WERI-Rb-1 (cell line): ENCODE measurements at regions not wholly inside any gene's neighbourhood (a gene's known extent, or its start where the extent isn't known, plus 50 kb on each side); places are given as distances from the start of the nearest gene placed in this dataset.

Experiments used
- DNase-seq: peaks from one replicate; pipeline ENCODE4 v3.0.0-alpha.2; 2020
- H3K27ac ChIP-seq: fragments of 250-450 bp; sonication (Bioruptor Pico); 2 replicates; pipeline ENCODE4 v1.5.1; 2020; ENCODE audit warnings: mild to moderate bottlenecking, moderate library complexity
- H3K27me3 ChIP-seq: fragments of 250-450 bp; sonication (Bioruptor Pico); 2 replicates; pipeline ENCODE4 v1.5.1; 2021; ENCODE audit warnings: mild to moderate bottlenecking, low read depth, moderate library complexity; ENCODE audit not compliant: insufficient read depth, severe bottlenecking
- H3K36me3 ChIP-seq: fragments of 250-450 bp; sonication (Bioruptor Pico); 2 replicates; pipeline ENCODE4 v1.5.1; 2020; ENCODE audit warnings: mild to moderate bottlenecking, moderate library complexity
- H3K4me3 ChIP-seq: 2 replicates; pipeline ENCODE4 v1.5.1; 2011; ENCODE audit warnings: low read depth, mild to moderate bottlenecking, control low read depth, low read length
- H3K9me3 ChIP-seq: fragments of 250-450 bp; sonication (Bioruptor Pico); 2 replicates; pipeline ENCODE4 v1.5.1; 2021; ENCODE audit warnings: mild to moderate bottlenecking, moderate library complexity; ENCODE audit not compliant: severe bottlenecking
- TF ChIP-seq, protein P1 (sequence below): IDR thresholded peaks from 2 replicates; pipeline ENCODE4 v1.5.1; 2011; ENCODE audit warnings: low read depth, mild to moderate bottlenecking, control low read depth, inconsistent platforms, low read length

GRCh38 chr1:82492159-82492558 is 691.4 kb downstream of the ADGRL2 start:
- DNase-seq: no peak

GRCh38 chr1:82491301-82492048 is 690.7 kb downstream of the ADGRL2 start:
- no peaks in the 10 kb centered on the region for H3K36me3 ChIP-seq
- H3K27me3 ChIP-seq: no peaks in the 10 kb centered on the region
- DNase-seq: no peak
- H3K4me3 ChIP-seq: no peak overlapping the region
- no peak overlapping the region for H3K27ac ChIP-seq
- TF ChIP-seq, protein P1, sequence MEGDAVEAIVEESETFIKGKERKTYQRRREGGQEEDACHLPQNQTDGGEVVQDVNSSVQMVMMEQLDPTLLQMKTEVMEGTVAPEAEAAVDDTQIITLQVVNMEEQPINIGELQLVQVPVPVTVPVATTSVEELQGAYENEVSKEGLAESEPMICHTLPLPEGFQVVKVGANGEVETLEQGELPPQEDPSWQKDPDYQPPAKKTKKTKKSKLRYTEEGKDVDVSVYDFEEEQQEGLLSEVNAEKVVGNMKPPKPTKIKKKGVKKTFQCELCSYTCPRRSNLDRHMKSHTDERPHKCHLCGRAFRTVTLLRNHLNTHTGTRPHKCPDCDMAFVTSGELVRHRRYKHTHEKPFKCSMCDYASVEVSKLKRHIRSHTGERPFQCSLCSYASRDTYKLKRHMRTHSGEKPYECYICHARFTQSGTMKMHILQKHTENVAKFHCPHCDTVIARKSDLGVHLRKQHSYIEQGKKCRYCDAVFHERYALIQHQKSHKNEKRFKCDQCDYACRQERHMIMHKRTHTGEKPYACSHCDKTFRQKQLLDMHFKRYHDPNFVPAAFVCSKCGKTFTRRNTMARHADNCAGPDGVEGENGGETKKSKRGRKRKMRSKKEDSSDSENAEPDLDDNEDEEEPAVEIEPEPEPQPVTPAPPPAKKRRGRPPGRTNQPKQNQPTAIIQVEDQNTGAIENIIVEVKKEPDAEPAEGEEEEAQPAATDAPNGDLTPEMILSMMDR: no peak
- H3K9me3 ChIP-seq: peaks cover 7% of the 10 kb centered on the region

More at GRCh38 chr1:82492159-82492558, 691.4 kb downstream of the ADGRL2 start:
- Histone ChIP-seq H3K27me3 (no peaks in the 10 kb centered on the region), H3K9me3 (peaks cover 8% of the 10 kb centered on the region), H3K36me3 (no peaks in the 10 kb centered on the region), H3K27ac (no peak overlapping the region), H3K4me3 (no peak overlapping the region)
- TF ChIP-seq, protein P1: no peak

DNA sequence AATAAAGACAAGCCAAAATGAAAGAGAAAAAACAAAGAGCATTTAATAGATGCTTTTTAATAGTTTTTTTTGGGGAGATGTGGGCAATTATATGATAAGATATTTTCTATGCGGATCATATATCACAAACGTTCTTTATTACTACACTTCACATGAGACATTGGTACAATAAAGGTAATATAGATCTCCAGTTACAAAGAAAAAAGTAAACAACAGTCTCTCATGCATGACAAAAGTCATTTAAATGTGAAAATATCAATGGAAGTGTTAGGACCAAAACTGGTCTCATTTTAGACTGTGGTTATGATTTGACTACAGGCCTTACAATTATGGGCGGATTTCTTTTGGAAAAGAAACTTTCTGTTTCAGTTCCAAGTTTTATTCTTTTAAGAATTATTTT is 687.0 kb downstream of the ADGRL2 start:
- no peak overlapping the region for H3K27ac ChIP-seq
- H3K27me3 ChIP-seq: no peaks in the 10 kb centered on the region
- no peaks in the 10 kb centered on the region for H3K36me3 ChIP-seq
- TF ChIP-seq, protein P1: no peak
- DNase-seq: no peak
- H3K4me3 ChIP-seq: no peak overlapping the region
- H3K9me3 ChIP-seq: no peaks in the 10 kb centered on the region

DNA sequence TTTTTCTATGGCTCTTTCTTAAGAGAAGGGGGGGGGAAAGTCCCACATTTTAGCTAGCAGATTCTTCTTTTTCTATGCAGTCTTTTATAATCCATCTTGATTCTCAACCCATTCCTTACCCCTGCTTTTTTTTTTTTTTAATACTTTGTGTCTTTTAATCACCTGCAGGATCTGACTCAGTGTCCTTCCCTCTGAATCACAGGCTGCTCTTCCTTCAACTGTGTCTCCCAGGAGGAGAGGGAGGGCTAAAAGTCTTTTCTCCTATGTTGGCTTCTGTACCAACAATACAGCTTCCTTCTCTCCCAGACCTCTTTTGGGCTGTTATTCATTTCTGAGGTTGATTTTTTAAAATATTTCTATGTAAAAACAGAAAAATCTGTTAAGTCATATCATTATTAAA is 686.2 kb downstream of the ADGRL2 start:
- no peak overlapping the region for H3K27ac ChIP-seq
- no peak for DNase-seq
- no peaks in the 10 kb centered on the region for H3K9me3 ChIP-seq

GRCh38 chr1:82486468-82486867 is 685.7 kb downstream of the ADGRL2 start:
- Histone ChIP-seq H3K36me3 (no peaks in the 10 kb centered on the region), H3K27me3 (no peaks in the 10 kb centered on the region), H3K27ac (no peak overlapping the region), H3K9me3 (no peaks in the 10 kb centered on the region), H3K4me3 (no peak overlapping the region)
- TF ChIP-seq, protein P1: no peak
- no peak for DNase-seq

More for the DNA sequence above, 686.2 kb downstream of the ADGRL2 start:
- TF ChIP-seq, protein P1: no peak
- Histone ChIP-seq H3K4me3 (no peak overlapping the region), H3K36me3 (no peaks in the 10 kb centered on the region), H3K27me3 (no peaks in the 10 kb centered on the region)
